MM.1S (cell line): ENCODE measurements at regions not wholly inside any gene's neighbourhood (a gene's known extent, or its start where the extent isn't known, plus 50 kb on each side); places are given as distances from the start of the nearest gene placed in this dataset.

Experiments used
- DNase-seq: peaks from one replicate; pipeline ENCODE4 v3.0.0-alpha.2; 2015
- H2AFZ ChIP-seq: fragments of 300-600 bp; sonication (generic); 2 replicates; pipeline ENCODE4 v1.6.0; 2016; ENCODE audit warnings: antibody characterized with exemption, low read length
- H3F3A ChIP-seq: fragments of 300-600 bp; sonication (generic); 2 replicates; pipeline ENCODE4 v1.6.1; 2016; ENCODE audit warnings: mild to moderate bottlenecking, antibody characterized with exemption, low read length, moderate library complexity, mixed read lengths; ENCODE audit not compliant: insufficient read depth
- H3K27ac ChIP-seq: fragments of 300-600 bp; sonication (generic); 2 replicates; pipeline ENCODE4 v1.5.1; 2016; ENCODE audit warnings: mild to moderate bottlenecking, low read length
- H3K27me3 ChIP-seq: fragments of 300-600 bp; sonication (generic); replicated peaks from 2 replicates; pipeline ENCODE4 v1.6.0; 2016; ENCODE audit warnings: low read length; ENCODE audit not compliant: insufficient read depth
- H3K36me3 ChIP-seq: fragments of 300-600 bp; sonication (generic); replicated peaks from 2 replicates; pipeline ENCODE4 v1.6.1; 2016; ENCODE audit warnings: mild to moderate bottlenecking, low read length, mixed read lengths; ENCODE audit not compliant: insufficient read depth
- H3K4me1 ChIP-seq: fragments of 300-600 bp; sonication (generic); 2 replicates; pipeline ENCODE4 v1.6.1; 2016; ENCODE audit warnings: low read length, mixed read lengths
- H3K4me2 ChIP-seq: fragments of 300-600 bp; sonication (generic); 2 replicates; pipeline ENCODE4 v1.6.0; 2016; ENCODE audit warnings: low read depth, low read length
- H3K4me3 ChIP-seq: fragments of 300-600 bp; sonication (generic); 2 replicates; pipeline ENCODE4 v1.5.1; 2016; ENCODE audit warnings: low read length, mixed read lengths
- H3K79me2 ChIP-seq: fragments of 300-600 bp; sonication (generic); 2 replicates; pipeline ENCODE4 v1.6.1; 2016; ENCODE audit warnings: mixed run types, low read length, mixed read lengths
- H3K9ac ChIP-seq: fragments of 300-600 bp; sonication (generic); 2 replicates; pipeline ENCODE4 v1.6.1; 2016; ENCODE audit warnings: low read length, mixed read lengths
- H3K9me2 ChIP-seq: fragments of 300-600 bp; sonication (generic); replicated peaks from 2 replicates; pipeline ENCODE4 v1.6.1; 2016; ENCODE audit warnings: mild to moderate bottlenecking, low read length, mixed read lengths; ENCODE audit not compliant: insufficient read depth
- H3K9me3 ChIP-seq: fragments of 300-600 bp; sonication (generic); replicated peaks from 2 replicates; pipeline ENCODE4 v1.6.1; 2016; ENCODE audit warnings: mild to moderate bottlenecking, low read length, mixed read lengths; ENCODE audit not compliant: insufficient read depth
- H4K20me1 ChIP-seq: fragments of 300-600 bp; sonication (generic); 2 replicates; pipeline ENCODE4 v1.6.1; 2016; ENCODE audit warnings: mild to moderate bottlenecking, low read length, moderate library complexity, mixed read lengths; ENCODE audit not compliant: insufficient read depth
- CTCF ChIP-seq: fragments of 300-600 bp; sonication (generic); IDR thresholded peaks from 2 replicates; pipeline ENCODE4 v1.5.1; 2016; ENCODE audit warnings: antibody characterized with exemption, low read length, mixed read lengths
- EZH2 ChIP-seq: fragments of 300-600 bp; sonication (generic); optimal IDR thresholded peaks from 2 replicates; pipeline ENCODE3; 2017; ENCODE audit warnings: low read depth, mild to moderate bottlenecking, antibody characterized with exemption, low read length, mixed read lengths
- EZH2phosphoT487 ChIP-seq: fragments of 300-600 bp; sonication (generic); IDR thresholded peaks from 2 replicates; pipeline ENCODE4 v1.6.1; 2018; ENCODE audit warnings: antibody characterized with exemption, low read length

- H3K36me3 ChIP-seq, result no peaks in the 10 kb centered on the region
- no peaks in the 10 kb centered on the region for H3K79me2 ChIP-seq
- H3K27me3 ChIP-seq, result no peaks in the 10 kb centered on the region
- no peak overlapping the region for H3K4me3 ChIP-seq
- H3K27ac ChIP-seq, result no peak overlapping the region
- no peaks in the 10 kb centered on the region for H3F3A ChIP-seq
- H3K9me2 ChIP-seq, result no peaks in the 10 kb centered on the region
- H3K4me2 ChIP-seq, result no peak overlapping the region
- no peaks in the 10 kb centered on the region for H3K4me1 ChIP-seq
- H3K9ac ChIP-seq, result no peak overlapping the region
- TF ChIP-seq EZH2phosphoT487 (no peak), CTCF (no peak), EZH2 (no peak)
- H4K20me1 ChIP-seq, result no peaks in the 10 kb centered on the region
- no peaks in the 10 kb centered on the region for H3K9me3 ChIP-seq
- no peak overlapping the region for H2AFZ ChIP-seq
- DNase-seq, result no peak
Measured at GRCh38 chr4:173909294-173909693, 374.2 kb downstream of the FBXO8 start.

GRCh38 chr4:173899813-173900212 is 369.8 kb upstream of the HAND2 start:
- H3K9me3 ChIP-seq, result no peaks in the 10 kb centered on the region
- no peak overlapping the region for H3K27ac ChIP-seq
- no peaks in the 10 kb centered on the region for H3K9me2 ChIP-seq
- no peaks in the 10 kb centered on the region for H4K20me1 ChIP-seq
- H3K27me3 ChIP-seq, result no peaks in the 10 kb centered on the region
- no peaks in the 10 kb centered on the region for H3F3A ChIP-seq
- H3K9ac ChIP-seq, result no peak overlapping the region
- H3K79me2 ChIP-seq, result no peaks in the 10 kb centered on the region
- H3K4me3 ChIP-seq, result no peak overlapping the region
- no peak for DNase-seq
- TF ChIP-seq EZH2phosphoT487 (no peak), CTCF (no peak), EZH2 (no peak)
- H2AFZ ChIP-seq, result no peak overlapping the region
- no peaks in the 10 kb centered on the region for H3K36me3 ChIP-seq
- H3K4me2 ChIP-seq, result no peak overlapping the region
- H3K4me1 ChIP-seq, result no peaks in the 10 kb centered on the region

- Histone ChIP-seq H3K9ac (no peak overlapping the region), H2AFZ (no peak overlapping the region), H3K79me2 (no peaks in the 10 kb centered on the region), H3K27me3 (no peaks in the 10 kb centered on the region), H3K4me3 (no peak overlapping the region), H3K9me3 (no peaks in the 10 kb centered on the region), H3K4me1 (no peaks in the 10 kb centered on the region), H3K36me3 (no peaks in the 10 kb centered on the region), H4K20me1 (no peaks in the 10 kb centered on the region), H3K9me2 (no peaks in the 10 kb centered on the region), H3K27ac (no peak overlapping the region), H3F3A (no peaks in the 10 kb centered on the region), H3K4me2 (no peak overlapping the region)
- DNase-seq, result no peak
- no peak for TF ChIP-seq EZH2
- TF ChIP-seq EZH2phosphoT487, result no peak
- no peak for TF ChIP-seq CTCF
Measured at GRCh38 chr4:173891072-173891471, 361.0 kb upstream of the HAND2 start.

GRCh38 chr4:173883821-173884220 is 353.8 kb upstream of the HAND2 start:
- Histone ChIP-seq H3F3A (no peaks in the 10 kb centered on the region), H3K4me3 (no peak overlapping the region), H3K9ac (no peak overlapping the region), H3K4me1 (no peaks in the 10 kb centered on the region), H3K27ac (no peak overlapping the region), H3K79me2 (no peaks in the 10 kb centered on the region), H3K9me2 (no peaks in the 10 kb centered on the region), H4K20me1 (no peaks in the 10 kb centered on the region), H3K4me2 (no peak overlapping the region), H3K27me3 (no peaks in the 10 kb centered on the region), H3K36me3 (no peaks in the 10 kb centered on the region), H3K9me3 (no peaks in the 10 kb centered on the region), H2AFZ (no peak overlapping the region)
- no peak for TF ChIP-seq CTCF
- no peak for TF ChIP-seq EZH2phosphoT487
- no peak for TF ChIP-seq EZH2
- DNase-seq, result no peak
